Fibroblast of lung (primary cell): ENCODE measurements at regions not wholly inside any gene's neighbourhood (a gene's known extent, or its start where the extent isn't known, plus 50 kb on each side); places are given as distances from the start of the nearest gene placed in this dataset.

Source experiments
- DNase-seq, 2 donors: peaks; one replicate each; pipeline versions ENCODE4 v3.0.0 to v3.0.0-alpha.2; 2010; ENCODE audit warnings: low read depth in 2 of 2
- H2AFZ ChIP-seq: 2 replicates; pipeline ENCODE4 v1.5.1; 2012; ENCODE audit warnings: low read length, control low read depth, inconsistent platforms
- H3K27ac ChIP-seq: 2 replicates; pipeline ENCODE4 v1.5.1; 2011; ENCODE audit warnings: low read length, control low read depth; ENCODE audit not compliant: insufficient read depth
- H3K27me3 ChIP-seq: 2 replicates; pipeline ENCODE4 v1.5.1; 2011; ENCODE audit warnings: mild to moderate bottlenecking, low read length; ENCODE audit not compliant: control insufficient read depth, insufficient read depth
- H3K36me3 ChIP-seq: 2 replicates; pipeline ENCODE4 v1.5.1; 2011; ENCODE audit warnings: low read length; ENCODE audit not compliant: control insufficient read depth, insufficient read depth
- H3K4me1 ChIP-seq: 2 replicates; pipeline ENCODE4 v1.5.1; 2011; ENCODE audit warnings: low read length; ENCODE audit not compliant: control insufficient read depth, insufficient read depth; ENCODE audit errors: extremely low read depth
- H3K4me2 ChIP-seq: 2 replicates; pipeline ENCODE4 v1.5.1; 2011; ENCODE audit warnings: low read length, control low read depth; ENCODE audit not compliant: insufficient read depth; ENCODE audit errors: extremely low read depth
- H3K4me3 ChIP-seq, 4 experiments: fragments of 200-600 bp in 1 of 4; sonication (generic) in 1 of 4; replicated peaks in 1 of 4; 2 replicates each; pipeline ENCODE4 v1.5.1; 2011 to 2016; ENCODE audit warnings: low read length in 4 of 4, low read depth in 3 of 4, mild to moderate bottlenecking in 3 of 4, control low read depth in 2 of 4, inconsistent platforms in 1 of 4, mixed read lengths in 1 of 4; ENCODE audit not compliant: insufficient read depth in 1 of 4; ENCODE audit errors: control extremely low read depth in 1 of 4
- H3K79me2 ChIP-seq: 2 replicates; pipeline ENCODE4 v1.5.1; 2012; ENCODE audit warnings: mild to moderate bottlenecking, low read length, inconsistent platforms; ENCODE audit not compliant: control insufficient read depth, insufficient read depth
- H3K9ac ChIP-seq: 2 replicates; pipeline ENCODE4 v1.5.1; 2011; ENCODE audit warnings: mild to moderate bottlenecking, low read length, control low read depth; ENCODE audit not compliant: insufficient read depth
- H3K9me3 ChIP-seq: 2 replicates; pipeline ENCODE4 v1.5.1; 2012; ENCODE audit warnings: low read depth, low read length; ENCODE audit not compliant: control insufficient read depth, insufficient read depth
- H4K20me1 ChIP-seq: 2 replicates; pipeline ENCODE4 v1.5.1; 2011; ENCODE audit warnings: low read length; ENCODE audit not compliant: control insufficient read depth, insufficient read depth; ENCODE audit errors: extremely low read depth
- CTCF ChIP-seq, 2 donors: IDR thresholded peaks in 1 of 2; conservative IDR thresholded peaks in 1 of 2; 1 replicate in 1 of 2; 2 replicates in 1 of 2; pipeline ENCODE4 v1.5.1; 2011 to 2012; ENCODE audit warnings: low read length in 2 of 2, control low read depth in 1 of 2, inconsistent platforms in 1 of 2, low read depth in 1 of 2, mild to moderate bottlenecking in 1 of 2
- EZH2 ChIP-seq: IDR thresholded peaks from 2 replicates; pipeline ENCODE4 v1.5.1; 2012; ENCODE audit warnings: low read length, control low read depth, mild to moderate bottlenecking; ENCODE audit errors: missing control alignments

GRCh38 chr1:48092401-48092800 lies 95.2 kb upstream of the TRABD2B start:
- no peak overlapping the region for H2AFZ ChIP-seq
- H3K4me3 ChIP-seq: no peak overlapping the region
- no peak overlapping the region for H3K4me2 ChIP-seq
- no peaks in the 10 kb centered on the region for H4K20me1 ChIP-seq
- no peaks in the 10 kb centered on the region for H3K36me3 ChIP-seq
- no peaks in the 10 kb centered on the region for H3K9me3 ChIP-seq
- TF ChIP-seq CTCF (conservative IDR thresholded peaks at IDR 0.05 in 1 of 2, IDR thresholded peaks at IDR 0.05 in 1 of 2; ENCODE audit: low read depth in 1 of 2, low read length in 2 of 2): no peak
- no peak for TF ChIP-seq EZH2
- H3K79me2 ChIP-seq: no peaks in the 10 kb centered on the region
- H3K27ac ChIP-seq: no peak overlapping the region
- no peak for DNase-seq
- no peak overlapping the region for H3K9ac ChIP-seq
- H3K4me1 ChIP-seq: no peaks in the 10 kb centered on the region
- no peaks in the 10 kb centered on the region for H3K27me3 ChIP-seq

GRCh38 chr1:48089356-48089891 lies 92.2 kb upstream of the TRABD2B start:
- TF ChIP-seq CTCF (conservative IDR thresholded peaks at IDR 0.05 in 1 of 2, IDR thresholded peaks at IDR 0.05 in 1 of 2; ENCODE audit: low read depth in 1 of 2, low read length in 2 of 2) (no peak), EZH2 (no peak)
- H3K9ac ChIP-seq: no peak overlapping the region

GRCh38 chr1:48084826-48085225 lies 87.6 kb upstream of the TRABD2B start:
- H3K79me2 ChIP-seq: no peaks in the 10 kb centered on the region
- H3K4me3 ChIP-seq: no peak overlapping the region
- H3K9me3 ChIP-seq: no peaks in the 10 kb centered on the region
- no peaks in the 10 kb centered on the region for H3K27me3 ChIP-seq
- no peak overlapping the region for H2AFZ ChIP-seq
- no peaks in the 10 kb centered on the region for H3K36me3 ChIP-seq
- H3K4me2 ChIP-seq: no peak overlapping the region
- DNase-seq: no peak
- no peak for TF ChIP-seq EZH2
- no peak for TF ChIP-seq CTCF (conservative IDR thresholded peaks at IDR 0.05 in 1 of 2, IDR thresholded peaks at IDR 0.05 in 1 of 2; ENCODE audit: low read depth in 1 of 2, low read length in 2 of 2)
- no peaks in the 10 kb centered on the region for H4K20me1 ChIP-seq
- no peak overlapping the region for H3K9ac ChIP-seq
- H3K4me1 ChIP-seq: no peaks in the 10 kb centered on the region
- no peak overlapping the region for H3K27ac ChIP-seq

More at GRCh38 chr1:48089356-48089891, 92.2 kb upstream of the TRABD2B start:
- Histone ChIP-seq H2AFZ (no peak overlapping the region), H3K9me3 (no peaks in the 10 kb centered on the region), H3K4me2 (no peak overlapping the region), H3K4me1 (no peaks in the 10 kb centered on the region), H3K79me2 (no peaks in the 10 kb centered on the region), H3K27ac (no peak overlapping the region), H3K27me3 (no peaks in the 10 kb centered on the region), H3K36me3 (no peaks in the 10 kb centered on the region), H3K4me3 (no peak overlapping the region), H4K20me1 (no peaks in the 10 kb centered on the region)
- no peak for DNase-seq
